NCI-H2029 (cell line): ENCODE measurements at regions not wholly inside any gene's neighbourhood (a gene's known extent, or its start where the extent isn't known, plus 50 kb on each side); places are given as distances from the start of the nearest gene placed in this dataset.

Experiments used
- DNase-seq: peaks from one replicate; lab custom pipeline; 2025; lab: John Stamatoyannopoulos, UW

- no peak for DNase-seq
Observed at GRCh38 chr4:41390661-41391060, 133.9 kb downstream of the UCHL1 start.

DNA sequence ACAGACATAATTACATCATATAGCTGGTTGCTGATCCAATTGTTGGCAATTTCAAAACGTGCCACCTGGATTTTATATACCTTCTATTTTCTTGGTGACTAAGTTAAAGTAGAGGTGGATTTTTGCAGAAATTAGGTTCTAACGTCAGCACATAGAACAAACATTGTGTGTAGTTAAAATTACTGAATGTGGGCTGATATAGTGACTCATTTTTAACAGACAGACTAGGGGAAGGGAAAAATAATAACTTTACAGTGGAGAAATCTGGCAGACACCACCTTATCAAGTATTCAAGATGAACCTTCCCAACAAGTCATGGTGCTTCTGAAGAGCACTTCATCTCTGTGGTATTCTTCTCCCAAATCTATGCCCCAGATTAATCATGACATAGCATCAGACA is 134.5 kb downstream of the UCHL1 start:
- no peak for DNase-seq

DNA sequence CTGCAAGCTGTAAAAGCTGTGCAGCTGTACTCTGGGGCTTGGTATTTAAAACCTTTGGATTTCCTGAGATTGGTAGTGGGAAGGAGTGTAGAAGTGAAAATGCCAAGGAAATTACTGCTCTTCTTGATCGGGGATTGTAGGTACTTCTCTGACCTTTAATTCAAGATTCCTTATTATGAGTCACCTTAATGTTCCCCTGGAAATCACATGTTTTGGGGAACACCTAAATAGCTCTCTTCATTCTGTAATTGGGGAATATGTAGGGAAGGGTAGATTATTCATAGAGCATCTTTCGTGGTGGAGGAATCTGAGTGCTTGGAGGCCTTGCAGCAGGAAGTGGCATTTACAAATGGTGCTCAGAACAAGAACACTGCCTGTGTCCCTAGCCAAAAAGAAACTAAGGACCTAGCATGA is 137.8 kb downstream of the UCHL1 start:
- DNase-seq, result no peak

- DNase-seq, result no peak
Observed at GRCh38 chr4:41396214-41396613, 139.5 kb downstream of the UCHL1 start.

GRCh38 chr4:41396869-41397268 is 140.1 kb downstream of the UCHL1 start:
- DNase-seq, result no peak

DNA sequence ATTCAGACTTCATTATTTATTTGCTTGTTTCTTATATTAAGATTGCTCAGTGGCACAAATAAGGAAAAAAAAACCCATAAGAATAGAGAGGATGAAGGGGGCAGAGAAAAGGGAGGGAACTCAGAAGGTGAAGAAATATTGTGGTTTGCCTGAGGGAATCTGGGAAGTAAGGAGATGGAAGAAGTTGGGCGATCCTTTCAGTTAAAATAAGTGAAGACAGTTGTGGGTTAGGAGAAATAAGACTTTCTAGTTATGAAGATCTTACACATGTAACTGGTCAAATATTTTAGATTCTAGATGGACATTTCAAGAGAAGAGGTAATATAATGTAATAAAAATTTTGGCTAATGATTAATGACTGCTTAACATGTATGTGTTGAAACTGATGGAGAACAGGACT is 138.7 kb upstream of the LIMCH1 start:
- no peak for DNase-seq

DNA sequence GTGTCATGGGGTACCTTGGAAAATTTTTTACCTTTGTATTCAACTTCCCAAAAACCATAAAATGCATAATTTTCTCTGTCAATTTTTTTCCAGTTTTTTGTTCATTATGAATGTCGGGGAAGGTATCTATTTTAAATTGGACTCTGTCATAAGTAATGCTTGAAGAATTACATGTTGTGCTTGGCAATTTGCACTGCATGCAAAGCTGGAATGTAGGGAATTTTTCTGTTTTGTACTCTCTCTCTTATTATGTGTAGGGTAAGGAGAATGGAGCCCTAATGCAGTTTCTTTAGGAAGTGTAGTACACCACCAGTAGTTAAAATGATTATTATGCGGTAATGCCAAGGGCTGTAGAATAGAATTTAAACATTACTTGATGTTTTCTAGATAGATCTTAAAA is 137.7 kb upstream of the LIMCH1 start:
- no peak for DNase-seq

GRCh38 chr4:41405464-41406112 is 132.4 kb upstream of the LIMCH1 start:
- no peak for DNase-seq

DNA sequence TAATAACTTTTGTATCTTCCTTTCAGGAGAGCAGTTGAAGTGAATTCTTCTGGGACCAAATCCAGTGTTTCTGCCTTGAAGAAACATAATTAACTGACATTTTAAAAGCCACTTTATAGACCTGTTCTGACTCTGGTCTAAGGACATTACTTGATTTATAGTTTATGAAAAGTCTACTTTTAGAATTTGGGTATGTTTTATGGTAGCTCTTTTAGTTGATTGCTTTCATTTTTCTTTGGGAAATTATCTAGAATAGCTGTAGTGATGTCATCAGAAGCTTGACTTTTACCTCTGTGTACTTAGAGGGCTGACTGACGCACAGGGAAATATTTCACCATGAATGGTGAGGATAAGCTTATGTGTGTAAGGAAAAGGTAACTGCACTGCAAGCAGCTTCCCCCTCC is 131.8 kb upstream of the LIMCH1 start:
- DNase-seq, result peak; percentile 26

DNA sequence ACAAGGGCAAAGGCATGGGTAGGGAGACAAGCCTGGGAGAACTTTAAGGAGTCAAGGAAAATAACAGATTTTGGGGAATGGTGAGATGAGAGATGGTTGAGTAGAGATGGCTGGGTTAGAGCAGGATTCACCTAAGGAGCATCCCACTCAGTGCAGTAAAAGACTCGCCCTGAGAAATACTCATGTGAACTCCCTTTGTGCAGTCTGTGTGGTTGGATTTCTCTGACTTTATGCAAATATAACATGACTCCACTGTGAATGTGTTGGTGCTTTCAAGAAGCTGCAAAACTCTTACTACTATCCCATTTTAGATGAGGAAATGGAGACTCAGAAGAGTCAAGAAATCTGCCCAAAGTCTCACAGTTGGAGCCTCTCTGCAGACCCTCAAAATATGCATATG is 129.8 kb upstream of the LIMCH1 start:
- no peak for DNase-seq

DNA sequence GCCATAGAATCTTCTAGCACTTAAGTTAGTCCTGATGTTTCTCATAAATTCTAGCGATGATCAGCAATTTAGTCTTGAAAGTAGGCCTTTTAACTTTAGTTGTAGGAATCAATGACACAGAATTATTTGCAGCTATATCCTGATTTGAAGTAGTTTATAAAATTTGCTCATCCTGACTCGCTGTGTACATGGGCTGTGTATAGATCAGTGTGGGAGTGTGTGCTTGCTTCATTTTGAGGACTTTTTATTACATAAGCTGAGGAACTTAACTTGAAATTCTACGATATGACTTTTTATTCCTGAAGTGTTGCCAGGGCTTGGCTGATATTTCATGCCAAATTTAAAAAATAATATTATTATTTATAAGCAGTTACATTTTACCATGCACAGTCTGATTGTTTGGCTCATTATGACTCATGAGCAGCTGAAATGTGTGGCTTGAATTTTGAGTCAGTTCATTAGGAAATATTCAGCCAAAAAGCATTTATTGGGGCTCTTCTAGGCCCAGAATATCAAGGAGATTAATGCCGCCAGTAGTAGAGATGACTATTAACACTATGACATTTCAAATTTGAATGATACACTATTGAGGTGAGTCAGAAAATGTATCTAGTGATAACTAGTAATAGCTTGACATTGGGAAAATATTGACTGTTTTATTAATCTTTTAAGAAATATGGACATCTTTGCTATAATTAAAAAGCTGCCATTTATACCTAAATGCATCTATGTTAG is 128.9 kb upstream of the LIMCH1 start:
- DNase-seq, result no peak

DNA sequence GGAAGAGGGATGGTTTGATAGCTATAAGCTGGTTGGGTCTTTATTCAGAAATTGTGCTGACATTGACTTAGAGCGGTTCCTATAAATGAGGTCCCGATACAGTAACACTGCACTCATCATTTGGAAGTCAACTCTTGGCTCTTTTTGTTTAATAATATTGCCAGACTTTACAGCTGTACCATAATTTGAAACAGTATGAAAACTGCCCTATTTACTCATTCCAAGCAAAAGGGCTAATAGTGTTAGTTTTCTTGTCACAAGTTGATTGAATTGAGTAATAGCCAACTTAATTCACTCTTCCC is 128.4 kb upstream of the LIMCH1 start:
- no peak for DNase-seq

DNA sequence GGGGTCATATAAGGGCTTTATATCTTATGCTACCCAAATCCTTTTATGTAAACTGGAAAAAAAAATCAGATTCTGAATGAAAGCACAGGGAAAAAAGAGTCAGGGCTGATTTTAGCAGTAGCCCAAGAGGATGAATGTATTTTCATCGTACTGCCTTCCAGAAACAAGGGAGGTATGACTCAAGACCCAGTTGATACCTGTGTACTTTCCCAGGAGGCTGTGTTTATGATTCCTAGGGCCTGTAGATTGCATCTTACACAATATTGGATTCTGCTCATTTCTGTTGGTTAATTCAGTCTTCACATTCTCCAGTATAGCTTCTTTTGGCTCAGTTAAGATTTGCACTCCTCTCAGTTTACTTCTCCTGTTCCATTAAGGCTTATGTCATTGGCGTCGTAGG is 127.9 kb upstream of the LIMCH1 start:
- DNase-seq, result no peak

GRCh38 chr4:41413670-41414411 is 124.1 kb upstream of the LIMCH1 start:
- DNase-seq, result peak; percentile 13

GRCh38 chr4:41414412-41414779 is 123.6 kb upstream of the LIMCH1 start:
- no peak for DNase-seq

DNA sequence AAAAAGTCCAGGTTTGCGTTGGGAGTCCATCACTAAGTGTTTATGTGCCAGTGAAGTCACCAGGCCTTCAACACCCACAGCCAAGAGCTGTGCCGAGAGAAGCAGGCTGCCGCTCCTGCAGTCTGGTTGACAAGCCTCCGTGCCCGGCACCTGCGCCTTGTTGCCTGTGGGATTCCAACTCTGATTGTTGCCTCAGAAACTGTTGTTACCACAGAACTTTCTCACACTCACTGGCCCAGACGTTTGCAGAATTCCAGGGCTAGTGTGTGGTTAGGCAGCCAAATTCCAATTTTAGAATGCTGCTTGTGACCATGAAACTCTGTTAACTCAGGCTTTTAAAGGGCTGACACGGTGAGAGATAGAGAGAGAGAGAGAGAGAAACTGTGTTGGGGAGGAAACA is 119.5 kb upstream of the LIMCH1 start:
- no peak for DNase-seq

GRCh38 chr4:41420541-41420940 is 117.4 kb upstream of the LIMCH1 start:
- peak; percentile 27 for DNase-seq

DNA sequence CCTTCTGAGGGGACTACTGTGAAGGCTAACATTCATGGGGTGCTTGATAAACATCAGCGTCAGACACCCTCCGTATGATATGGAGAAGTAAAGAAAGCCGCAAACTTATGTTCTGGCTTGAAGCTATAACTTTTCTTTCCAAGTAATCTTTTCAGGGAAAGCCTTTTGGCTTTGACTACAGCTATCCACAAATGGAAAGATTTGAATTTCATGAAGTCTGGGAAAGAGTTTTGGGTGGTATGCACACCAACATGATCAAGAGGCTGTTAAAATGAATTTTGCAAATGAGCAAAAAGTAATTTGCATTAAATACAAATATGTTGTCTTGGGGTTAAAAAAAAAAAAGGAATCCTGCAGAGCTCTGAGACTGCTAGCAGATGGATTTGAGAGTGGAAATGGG is 114.8 kb upstream of the LIMCH1 start:
- no peak for DNase-seq

GRCh38 chr4:41424522-41424921 is 113.4 kb upstream of the LIMCH1 start:
- no peak for DNase-seq

GRCh38 chr4:41425650-41426049 is 112.3 kb upstream of the LIMCH1 start:
- no peak for DNase-seq

- DNase-seq, result no peak
Observed at GRCh38 chr4:41426539-41426938, 111.4 kb upstream of the LIMCH1 start.

- DNase-seq, result no peak
Observed at GRCh38 chr4:41427306-41427882, 110.6 kb upstream of the LIMCH1 start.

DNA sequence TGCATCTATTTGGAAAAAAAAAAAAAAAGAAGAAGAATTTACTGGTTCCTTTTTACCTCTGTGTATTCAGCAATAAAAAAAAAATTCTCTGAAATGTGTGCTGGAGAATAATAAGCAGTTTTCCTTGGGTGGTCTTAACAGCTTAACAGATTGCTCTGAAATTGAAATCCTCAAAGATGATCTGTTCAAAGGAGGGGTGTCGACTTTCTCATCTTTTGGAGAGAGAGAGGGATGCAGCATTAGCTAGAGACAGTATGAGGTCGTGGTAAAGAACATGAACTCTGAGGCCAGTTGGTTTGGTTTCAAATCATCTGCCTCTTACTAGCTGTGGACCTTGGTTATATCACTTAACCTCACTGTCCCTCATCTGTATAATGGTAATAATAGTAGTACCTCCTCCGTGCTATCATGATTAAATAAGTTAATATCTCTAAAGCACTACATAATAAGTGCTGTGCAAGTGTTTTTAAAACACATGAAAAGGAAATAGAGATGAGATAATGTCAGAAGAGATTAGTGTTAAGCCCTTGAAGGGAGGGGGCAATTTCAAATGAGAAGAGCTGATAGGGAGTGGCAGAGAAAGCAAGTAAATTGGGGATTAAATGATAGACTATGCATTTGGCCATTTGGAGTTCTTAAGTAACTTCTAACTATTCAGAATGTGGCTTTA is 109.9 kb upstream of the LIMCH1 start:
- no peak for DNase-seq
